CD4-positive, alpha-beta T cell treated with Interleukin-6 for 4 hours (primary cell): ENCODE measurements at regions not wholly inside any gene's neighbourhood (a gene's known extent, or its start where the extent isn't known, plus 50 kb on each side); places are given as distances from the start of the nearest gene placed in this dataset.

Source experiments
- DNase-seq: peaks from one replicate; pipeline ENCODE4 v3.0.0-alpha.2; 2020; ENCODE audit warnings: mixed read lengths

DNA sequence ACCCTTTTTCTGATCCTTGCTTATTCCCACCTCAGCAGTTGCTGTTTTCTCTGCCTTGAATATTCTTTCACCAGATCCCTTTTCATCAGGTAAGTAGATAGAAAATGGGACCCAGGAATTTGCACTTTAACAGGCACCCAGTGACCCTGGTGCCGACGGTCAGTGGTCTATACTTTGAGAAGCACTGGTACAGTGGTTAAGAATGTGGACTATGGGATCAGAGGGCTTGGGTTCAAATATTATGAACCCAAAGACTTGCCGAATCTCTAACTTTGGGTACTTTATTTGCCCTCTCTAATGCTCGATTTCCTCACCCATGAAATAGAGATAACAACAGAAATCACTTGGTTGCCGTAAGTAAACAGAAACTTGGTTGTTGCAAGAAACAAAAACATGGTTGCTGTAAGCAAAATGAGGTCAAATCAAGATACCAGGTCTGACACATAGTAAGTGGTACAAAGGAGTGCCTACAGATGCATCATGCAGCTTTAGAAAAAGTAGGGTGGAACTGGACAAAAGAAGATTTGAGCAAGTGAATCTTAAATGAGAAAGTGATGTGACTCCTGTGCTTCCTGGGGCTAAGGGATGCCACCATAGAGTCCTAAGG lies 69.5 kb upstream of the GLS start:
- no peak for DNase-seq

DNA sequence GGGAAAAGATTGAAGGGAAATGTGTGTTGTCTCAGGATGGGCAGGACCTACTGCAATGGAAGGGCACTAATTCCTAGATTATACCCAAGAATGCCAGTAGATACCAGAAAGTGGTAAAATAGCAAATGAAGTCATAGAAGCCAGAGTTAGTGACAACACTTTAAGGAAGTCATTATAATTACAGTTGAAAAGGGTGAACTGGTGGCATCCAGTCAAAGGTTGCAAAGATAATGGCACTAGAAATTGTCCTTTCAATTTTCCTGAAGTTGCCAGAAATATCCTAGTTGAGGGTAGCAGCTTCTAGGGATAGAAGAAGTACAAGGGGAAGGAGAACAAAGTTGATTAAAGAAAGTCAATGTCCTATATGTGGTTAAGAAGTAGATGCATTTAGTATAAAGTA lies 68.8 kb upstream of the GLS start:
- no peak for DNase-seq

DNA sequence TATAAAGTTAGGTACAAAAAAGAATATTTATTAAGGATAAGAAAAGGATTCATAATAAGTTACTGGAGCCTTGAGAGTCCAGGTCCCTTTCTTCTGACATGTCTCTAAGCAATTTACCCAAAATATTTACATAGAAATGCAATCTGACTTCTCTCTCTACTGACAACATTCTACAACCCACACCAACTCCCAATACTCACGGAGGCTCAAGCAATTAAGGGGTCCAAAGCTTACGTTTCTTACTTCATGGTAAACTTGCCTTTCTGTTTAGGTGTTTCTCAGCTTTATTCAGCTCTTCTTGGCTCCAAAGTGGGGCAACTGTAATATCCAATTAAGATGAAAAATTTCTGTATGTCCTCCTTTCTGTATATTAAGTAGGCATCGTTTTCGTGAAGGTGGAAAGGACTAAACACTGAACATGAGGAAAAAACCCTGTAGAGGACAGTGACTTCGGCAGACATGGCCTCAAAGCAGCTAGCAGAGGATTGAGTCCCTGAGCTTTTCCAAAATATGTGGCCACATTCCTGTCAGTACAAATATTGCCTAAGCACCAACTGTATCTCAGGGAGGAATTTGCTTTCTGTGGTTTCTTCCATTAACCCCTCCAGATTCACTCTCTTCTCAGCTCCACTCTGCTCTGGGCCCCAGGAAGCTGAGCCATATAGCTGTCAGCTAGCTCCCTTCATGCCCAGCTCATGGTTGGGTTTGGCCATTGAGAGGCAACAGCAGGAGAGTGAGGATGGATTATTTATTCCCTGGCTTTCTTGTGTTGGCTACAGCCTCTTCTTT lies 67.9 kb upstream of the GLS start:
- DNase-seq: no peak

GRCh38 chr2:190815226-190815625 lies 65.4 kb upstream of the GLS start:
- no peak for DNase-seq

DNA sequence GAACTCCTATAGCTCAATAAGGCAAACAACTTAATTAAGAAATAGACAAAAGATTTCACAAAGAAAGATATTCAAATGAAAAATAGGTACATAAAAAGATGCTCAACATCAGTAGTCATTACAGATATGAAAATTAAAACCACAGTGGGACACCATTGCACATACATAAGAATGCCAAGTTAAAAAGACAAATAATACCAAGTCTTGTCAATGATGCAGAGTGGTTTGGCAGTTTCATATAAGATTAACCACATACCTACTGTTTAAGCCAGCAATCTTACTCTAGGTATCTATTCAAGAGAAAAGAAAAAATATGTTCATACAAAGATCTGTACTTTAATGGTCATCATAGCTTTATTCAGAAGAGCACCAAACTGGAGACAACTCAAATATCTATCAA lies 63.5 kb upstream of the GLS start:
- DNase-seq: no peak

DNA sequence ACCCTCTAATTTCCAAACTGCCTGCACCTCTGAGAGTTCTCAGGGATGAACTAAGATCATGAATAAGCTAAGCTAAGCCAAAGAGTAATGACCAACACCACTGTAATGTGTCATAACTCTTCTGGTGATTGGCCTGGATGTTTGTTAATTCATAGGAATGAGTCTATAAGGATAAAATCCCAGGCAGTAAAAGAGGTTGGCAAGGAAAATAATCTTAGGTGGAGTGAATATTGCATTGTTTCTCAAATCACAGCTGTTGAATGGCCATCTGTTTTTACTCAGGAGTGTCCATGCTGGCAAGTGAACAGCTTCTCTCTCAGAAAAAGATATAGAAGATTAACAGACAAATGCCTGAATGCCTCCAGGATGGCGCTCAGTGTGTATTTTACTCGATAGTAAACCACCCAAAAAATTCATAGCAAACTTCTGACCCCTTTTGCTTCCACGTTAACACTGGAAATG lies 60.8 kb upstream of the GLS start:
- no peak for DNase-seq

GRCh38 chr2:190820416-190820815 lies 60.2 kb upstream of the GLS start:
- DNase-seq: no peak

- DNase-seq: no peak
Observed at GRCh38 chr2:190822043-190822442, 58.6 kb upstream of the GLS start.

- no peak for DNase-seq
Observed at GRCh38 chr2:190827720-190828119, 52.9 kb upstream of the GLS start.

GRCh38 chr2:190829642-190830041 lies 51.0 kb upstream of the GLS start:
- no peak for DNase-seq
